ENCODE measurements at regions not wholly inside any gene's neighbourhood (a gene's known extent, or its start where the extent isn't known, plus 50 kb on each side); places are given as distances from the start of the nearest gene placed in this dataset.

DNA sequence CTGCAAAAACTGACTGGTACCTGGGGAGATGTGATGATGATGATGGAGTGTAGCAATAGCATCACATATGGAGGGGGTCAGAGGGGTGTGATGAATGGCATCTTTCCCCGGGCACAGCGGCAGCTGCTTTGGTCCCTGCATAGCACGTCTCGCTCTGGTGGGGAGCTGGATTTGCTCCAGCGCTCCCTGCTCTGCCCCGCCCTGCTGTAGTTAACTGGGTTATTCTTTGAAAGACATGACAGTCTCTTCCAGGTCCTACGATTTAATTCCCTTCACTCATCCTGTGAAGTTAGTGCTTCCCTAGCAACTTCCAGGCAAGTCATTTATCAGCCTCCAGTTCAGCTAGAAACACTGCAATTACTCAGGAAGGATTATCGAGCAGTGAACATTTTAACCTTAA is 463.1 kb downstream of the TSN start:
- no peak for DNase-seq (ENCODE audit: low spot score)

GRCh38 chr2:122219504-122219903 is 464.1 kb downstream of the TSN start:
- DNase-seq (ENCODE audit: low spot score): no peak

- DNase-seq (ENCODE audit: low spot score): no peak
Measured at GRCh38 chr2:122221665-122222064, 466.2 kb downstream of the TSN start.

- DNase-seq (ENCODE audit: low spot score): no peak
Measured at GRCh38 chr2:122231296-122231695, 475.8 kb downstream of the TSN start.

DNA sequence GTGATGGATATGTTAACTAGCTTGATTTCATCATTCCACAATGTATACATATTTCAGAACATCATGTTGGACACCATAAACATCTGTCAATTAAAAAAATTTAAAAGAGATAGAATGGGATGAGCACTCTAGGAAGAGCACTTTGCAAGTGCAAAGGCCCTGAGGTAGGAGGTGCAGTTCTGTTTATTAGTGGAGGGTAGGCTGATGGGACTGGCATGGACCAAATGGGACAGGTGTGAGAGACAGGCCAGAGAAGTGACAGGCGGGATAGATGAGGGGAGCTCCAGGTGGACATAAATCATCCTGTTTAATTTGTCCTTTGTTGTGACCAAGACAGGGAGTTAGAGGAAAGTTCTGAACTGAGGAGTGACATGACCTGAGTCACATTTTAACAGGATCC is 477.9 kb downstream of the TSN start:
- DNase-seq (ENCODE audit: low spot score): no peak

DNA sequence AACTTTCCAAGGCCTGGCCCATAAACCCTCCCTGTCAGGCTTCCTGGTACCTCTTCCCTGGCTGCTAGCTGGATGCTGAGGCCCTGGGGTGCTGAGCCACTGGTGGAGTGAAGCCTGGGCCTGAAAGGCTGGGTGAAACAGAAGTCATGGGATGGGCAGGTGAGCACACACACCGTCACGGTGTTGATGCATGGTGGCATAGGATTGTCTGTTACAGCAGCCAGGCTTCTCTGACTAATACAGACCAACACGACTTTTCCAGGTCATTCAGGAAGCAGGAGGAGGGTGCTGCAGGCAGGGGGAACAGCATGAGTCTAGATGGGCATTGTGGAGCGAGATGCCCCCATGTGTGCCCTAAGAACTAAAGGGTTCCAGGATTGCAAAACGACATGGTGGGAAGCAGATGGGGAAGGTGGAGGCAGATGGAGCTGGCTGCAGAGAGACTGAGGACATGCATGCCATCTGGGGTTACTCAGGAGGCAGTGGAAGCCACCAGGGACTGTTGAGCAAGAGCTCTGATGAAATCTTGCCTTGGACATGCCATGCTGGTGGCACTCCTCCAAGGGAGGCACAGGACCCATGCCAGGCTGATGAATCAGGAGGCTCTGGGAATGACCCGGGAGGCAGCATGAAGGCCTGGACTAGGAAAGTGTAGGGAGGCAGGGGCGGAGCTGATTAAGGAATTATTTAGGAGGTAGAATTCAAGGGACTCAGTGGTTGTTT is 480.9 kb downstream of the TSN start:
- no peak for DNase-seq (ENCODE audit: low spot score)

DNA sequence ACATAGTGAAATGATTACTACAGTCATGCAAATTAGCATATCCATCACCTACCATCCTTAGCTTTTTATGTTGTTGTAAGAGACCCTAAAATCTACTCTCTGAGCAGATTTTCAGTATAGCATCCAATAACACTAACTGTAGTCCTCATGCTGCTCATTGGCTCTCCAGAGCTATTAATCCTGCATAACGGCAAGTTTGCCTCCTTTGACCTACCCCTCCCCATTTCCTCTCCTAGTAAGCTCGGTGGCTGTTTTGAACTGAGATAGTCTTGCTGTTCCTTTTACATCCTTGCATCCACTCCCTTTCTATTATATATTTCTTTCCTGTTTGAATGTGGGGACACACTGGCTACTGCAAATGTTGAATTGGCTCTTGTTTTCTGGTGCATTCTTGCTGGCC is 481.5 kb downstream of the TSN start:
- DNase-seq (ENCODE audit: low spot score): no peak

DNA sequence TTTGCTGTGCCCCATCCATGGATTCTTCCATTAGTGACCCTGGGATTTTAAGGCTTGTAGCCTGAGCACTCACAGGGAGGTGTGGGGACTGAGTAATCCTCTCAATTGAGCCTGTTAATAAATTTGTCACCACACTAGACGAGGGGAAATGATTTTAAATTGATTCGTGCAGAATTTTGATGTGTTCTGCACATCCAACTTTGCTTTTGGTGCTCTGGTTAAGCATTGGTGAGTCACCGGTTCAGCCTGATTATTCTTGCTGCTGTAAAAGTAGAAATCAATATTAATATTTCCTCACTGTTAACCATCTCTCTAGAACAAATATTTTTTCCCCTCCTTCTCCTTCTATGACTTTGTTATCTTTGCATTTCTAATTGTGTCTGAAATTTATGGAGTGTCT is 482.0 kb downstream of the TSN start:
- no peak for DNase-seq (ENCODE audit: low spot score)

DNA sequence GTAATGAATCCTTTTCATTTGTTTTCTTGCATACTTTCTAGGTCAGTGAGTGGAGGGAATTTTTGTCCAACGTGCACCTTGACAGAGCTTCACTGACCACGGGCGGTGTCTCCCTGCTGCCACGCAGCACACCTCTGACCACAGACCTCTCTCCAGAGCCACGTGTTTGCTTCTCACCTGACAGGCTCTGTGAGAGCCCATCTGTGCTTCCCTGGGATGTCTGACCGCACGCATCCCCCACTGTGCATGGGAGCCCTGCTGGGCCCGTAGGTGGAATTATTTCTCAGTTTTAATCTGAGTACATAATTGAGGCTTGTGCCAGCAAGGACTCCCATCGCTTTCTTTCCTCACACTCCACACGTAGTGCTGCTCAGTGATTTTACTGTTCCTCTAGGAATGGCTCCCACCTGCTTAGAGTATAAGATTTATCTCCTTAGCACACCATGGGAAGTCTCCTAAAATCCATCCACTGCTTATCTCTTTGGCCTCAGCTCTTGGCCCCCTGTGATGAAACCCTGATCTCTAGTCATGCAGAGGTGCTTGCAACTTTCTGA is 482.6 kb downstream of the TSN start:
- no peak for DNase-seq (ENCODE audit: low spot score)

GRCh38 chr2:122239440-122239839 is 484.0 kb downstream of the TSN start:
- DNase-seq (ENCODE audit: low spot score): no peak

GRCh38 chr2:122244598-122245229 is 489.3 kb downstream of the TSN start:
- no peak for DNase-seq (ENCODE audit: low spot score)

- no peak for DNase-seq (ENCODE audit: low spot score)
Measured at GRCh38 chr2:122249673-122250072, 494.2 kb downstream of the TSN start.

DNA sequence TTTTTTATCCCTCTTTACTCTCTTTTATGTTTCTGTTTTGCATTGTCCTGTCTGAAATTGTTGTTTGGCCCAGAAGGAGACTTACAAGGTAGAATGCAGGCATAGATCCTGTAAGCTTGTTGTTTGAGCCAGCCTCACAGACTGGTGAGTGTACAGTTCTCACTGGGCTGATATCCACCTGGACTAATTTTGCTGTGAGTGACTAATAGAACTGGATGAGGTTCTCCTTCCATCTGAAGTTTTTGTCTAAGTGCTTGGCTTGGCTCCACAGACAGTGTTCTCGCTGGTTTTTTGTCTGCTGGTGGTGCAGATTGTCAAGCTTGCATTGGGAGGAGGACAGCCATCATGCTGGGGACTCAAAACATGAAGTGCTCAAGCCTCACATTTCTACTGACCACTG is 495.7 kb downstream of the TSN start:
- DNase-seq (ENCODE audit: low spot score): no peak

DNA sequence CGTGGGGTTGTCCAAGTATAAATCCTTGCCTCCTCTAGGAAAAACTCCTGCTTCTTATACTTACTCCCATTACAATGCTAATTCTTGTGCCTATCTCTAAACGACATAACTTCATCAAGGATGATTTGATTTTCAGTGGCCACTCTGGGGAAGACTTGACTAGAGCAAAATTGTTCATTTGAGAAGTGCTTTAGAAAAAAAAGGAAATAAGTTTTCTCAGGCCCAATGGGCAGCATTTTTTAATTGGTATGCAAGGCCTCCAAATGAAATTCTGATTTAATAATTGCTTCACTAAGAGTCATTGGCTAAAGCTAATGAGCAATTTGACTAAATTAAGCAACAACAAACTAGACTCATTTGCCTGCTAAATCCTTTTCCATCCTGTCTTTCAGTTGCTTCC is 496.1 kb downstream of the TSN start:
- DNase-seq (ENCODE audit: low spot score): no peak

GRCh38 chr2:122255924-122256323 is 500.5 kb downstream of the TSN start:
- no peak for DNase-seq (ENCODE audit: low spot score)

GRCh38 chr2:122261911-122262310 is 506.5 kb downstream of the TSN start:
- no peak for DNase-seq (ENCODE audit: low spot score)

DNA sequence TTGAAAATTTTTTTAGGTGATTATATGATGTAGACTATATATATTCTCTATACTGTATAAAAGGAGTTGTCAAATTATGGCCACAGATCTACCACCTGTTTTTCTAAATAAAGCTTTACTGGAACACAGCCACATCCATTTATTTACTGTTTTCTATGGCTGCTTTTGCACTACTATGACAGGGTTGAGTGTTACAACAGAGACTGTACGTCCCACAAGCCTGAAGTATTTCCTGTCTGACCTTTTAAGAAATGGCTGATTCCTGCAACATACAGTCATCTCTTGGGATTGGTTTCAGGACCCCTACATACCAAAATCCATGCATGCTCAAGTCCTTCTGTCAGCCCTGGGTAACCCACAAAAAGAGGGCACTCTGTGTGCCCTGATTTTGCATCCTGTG is 508.3 kb downstream of the TSN start:
- DNase-seq (ENCODE audit: low spot score): no peak

DNA sequence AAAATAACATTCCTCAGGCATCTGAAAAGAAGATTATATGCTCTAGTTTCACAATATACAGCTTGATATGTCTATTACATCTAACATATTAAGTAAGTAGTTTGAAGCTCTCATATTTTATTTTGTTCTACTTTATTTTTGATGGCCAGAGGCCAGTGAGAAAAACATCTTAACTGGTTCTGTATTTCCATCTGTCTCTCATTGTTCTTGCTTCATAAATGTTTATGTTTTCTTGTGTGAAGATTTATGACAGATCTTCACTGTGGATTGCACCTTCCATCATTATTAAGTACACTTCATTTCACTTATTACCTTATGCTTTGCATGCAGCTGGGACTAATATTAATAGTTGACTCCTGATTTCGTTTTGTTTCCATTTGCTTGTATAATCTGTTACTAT is 511.2 kb downstream of the TSN start:
- no peak for DNase-seq (ENCODE audit: low spot score)

- no peak for DNase-seq (ENCODE audit: low spot score)
Measured at GRCh38 chr2:122267947-122268346, 512.5 kb downstream of the TSN start.

- no peak for DNase-seq (ENCODE audit: low spot score)
Measured at GRCh38 chr2:122273785-122274419, 518.5 kb downstream of the TSN start.

DNA sequence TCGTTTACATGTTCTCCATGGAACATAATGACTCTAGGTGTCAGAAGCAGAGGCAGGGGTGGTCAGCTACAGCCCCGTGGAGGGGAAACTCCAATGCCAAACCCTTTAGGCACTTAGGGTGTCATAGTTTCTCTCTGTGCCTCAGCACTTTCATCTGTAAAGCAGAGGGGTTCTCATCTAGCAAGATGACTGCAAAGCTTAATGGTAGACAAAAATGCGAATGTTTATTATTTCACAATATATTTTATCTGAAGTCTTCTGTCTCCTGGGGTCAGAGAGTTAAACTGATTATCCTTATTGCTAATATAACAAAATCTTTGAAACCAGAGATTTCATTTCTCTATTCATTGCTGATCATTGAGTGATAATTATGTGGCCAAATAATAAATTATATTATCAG is 522.5 kb downstream of the TSN start:
- no peak for DNase-seq (ENCODE audit: low spot score)

DNA sequence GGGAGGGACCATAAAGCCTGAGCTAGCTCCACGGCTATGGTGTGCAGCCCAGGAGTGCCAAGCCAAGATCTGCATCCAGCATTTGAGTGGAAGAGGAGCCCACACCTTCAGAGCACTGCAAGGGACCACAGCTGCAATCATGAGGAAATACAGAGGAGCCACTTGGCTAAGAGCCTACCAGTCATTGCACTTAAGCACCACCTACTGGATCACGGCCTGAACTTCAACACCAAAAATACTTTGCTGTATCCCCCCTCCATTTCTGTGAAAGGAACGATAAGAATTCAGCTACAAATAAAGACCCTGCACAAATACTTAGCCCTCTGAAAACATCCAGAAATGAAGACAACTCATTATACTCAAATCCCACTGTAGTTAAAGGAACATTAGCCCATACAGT is 545.3 kb downstream of the TSN start:
- DNase-seq (ENCODE audit: low spot score): no peak

- no peak for DNase-seq (ENCODE audit: low spot score)
Measured at GRCh38 chr2:122307763-122308162, 552.3 kb downstream of the TSN start.
